ENCODE measurements at regions not wholly inside any gene's neighbourhood (a gene's known extent, or its start where the extent isn't known, plus 50 kb on each side); places are given as distances from the start of the nearest gene placed in this dataset.

- Mint-ChIP-seq H3K4me3 (no peak overlapping the region), H3K4me1 (peaks cover 31% of the 10 kb centered on the region), H3K36me3 (ENCODE audit: low read depth) (peaks cover 4% of the 10 kb centered on the region), H3K27me3 (ENCODE audit: insufficient read depth) (peaks cover 3% of the 10 kb centered on the region), H3K9me3 (peaks cover 17% of the 10 kb centered on the region), H3K27ac (no peak overlapping the region)
- DNase-seq, result no peak
- Histone ChIP-seq H3K27ac (ENCODE audit: low read depth, low read length) (no peak overlapping the region), H3K36me3 (ENCODE audit: control insufficient read depth, insufficient read depth, low read length) (no peaks in the 10 kb centered on the region), H3K9ac (ENCODE audit: extremely low read depth, low read length, poor library complexity, severe bottlenecking) (no peak overlapping the region), H3K27me3 (ENCODE audit: control insufficient read depth, insufficient read depth, low read length, poor library complexity, severe bottlenecking) (no peaks in the 10 kb centered on the region), H3K4me3 (ENCODE audit: low read length) (no peak overlapping the region), H3K4me1 (ENCODE audit: control insufficient read depth, insufficient read depth, low read length) (peaks cover 4% of the 10 kb centered on the region), H3K9me3 (ENCODE audit: control insufficient read depth, low read length) (peaks cover 13% of the 10 kb centered on the region)
- no peak for TF ChIP-seq CTCF (conservative IDR thresholded peaks at IDR 0.05)
Observed at GRCh38 chr20:51315390-51315789, 227.1 kb downstream of the NFATC2 start.

GRCh38 chr20:51313358-51313827, 229.1 kb downstream of the NFATC2 start:
- no peak for TF ChIP-seq CTCF (conservative IDR thresholded peaks at IDR 0.05)
- no peak overlapping the region for H3K4me3 ChIP-seq (ENCODE audit: low read length)
- no peaks in the 10 kb centered on the region for H3K36me3 ChIP-seq (ENCODE audit: control insufficient read depth, insufficient read depth, low read length)
- H3K9ac ChIP-seq (ENCODE audit: extremely low read depth, low read length, poor library complexity, severe bottlenecking), result no peak overlapping the region
- H3K4me3 Mint-ChIP-seq, result no peak overlapping the region
- no peak overlapping the region for H3K27ac ChIP-seq (ENCODE audit: low read depth, low read length)
- H3K4me1 Mint-ChIP-seq, result peaks cover 29% of the 10 kb centered on the region
- peaks cover 3% of the 10 kb centered on the region for H3K27me3 Mint-ChIP-seq (ENCODE audit: insufficient read depth)
- peaks cover 6% of the 10 kb centered on the region for H3K36me3 Mint-ChIP-seq (ENCODE audit: low read depth)
- H3K9me3 ChIP-seq (ENCODE audit: control insufficient read depth, low read length), result peaks cover 23% of the 10 kb centered on the region
- H3K27ac Mint-ChIP-seq, result no peak overlapping the region
- 78 to 83% methylated on average over 4 to 5 of the region's 5 CpGs for WGBS, 2 experiments (ENCODE audit: insufficient coverage in 1 of 2, insufficient read length in 1 of 2)
- peaks cover 26% of the 10 kb centered on the region for H3K9me3 Mint-ChIP-seq
- peaks cover 9% of the 10 kb centered on the region for H3K4me1 ChIP-seq (ENCODE audit: control insufficient read depth, insufficient read depth, low read length)
- H3K27me3 ChIP-seq (ENCODE audit: control insufficient read depth, insufficient read depth, low read length, poor library complexity, severe bottlenecking), result no peaks in the 10 kb centered on the region
- peak; percentile 52 for DNase-seq

- no peak overlapping the region for H3K4me3 Mint-ChIP-seq
- H3K4me1 Mint-ChIP-seq, result peaks cover 29% of the 10 kb centered on the region
- no peak for TF ChIP-seq CTCF (conservative IDR thresholded peaks at IDR 0.05)
- no peaks in the 10 kb centered on the region for H3K27me3 ChIP-seq (ENCODE audit: control insufficient read depth, insufficient read depth, low read length, poor library complexity, severe bottlenecking)
- peak; percentile 73 for DNase-seq
- H3K9ac ChIP-seq (ENCODE audit: extremely low read depth, low read length, poor library complexity, severe bottlenecking), result no peak overlapping the region
- peaks cover 3% of the 10 kb centered on the region for H3K27me3 Mint-ChIP-seq (ENCODE audit: insufficient read depth)
- H3K27ac ChIP-seq (ENCODE audit: low read depth, low read length), result no peak overlapping the region
- H3K27ac Mint-ChIP-seq, result peak overlapping the region; percentile 93
- peaks cover 23% of the 10 kb centered on the region for H3K9me3 ChIP-seq (ENCODE audit: control insufficient read depth, low read length)
- H3K36me3 Mint-ChIP-seq (ENCODE audit: low read depth), result peaks cover 6% of the 10 kb centered on the region
- no peak overlapping the region for H3K4me3 ChIP-seq (ENCODE audit: low read length)
- no peaks in the 10 kb centered on the region for H3K36me3 ChIP-seq (ENCODE audit: control insufficient read depth, insufficient read depth, low read length)
- 29 to 64% methylated on average over 2 to 3 of the region's 3 CpGs for WGBS, 2 experiments (ENCODE audit: insufficient coverage in 1 of 2, insufficient read length in 1 of 2)
- peaks cover 26% of the 10 kb centered on the region for H3K9me3 Mint-ChIP-seq
- H3K4me1 ChIP-seq (ENCODE audit: control insufficient read depth, insufficient read depth, low read length), result peaks cover 8% of the 10 kb centered on the region
Observed at GRCh38 chr20:51312480-51312783, 230.1 kb downstream of the NFATC2 start.

All from endodermal cell (in vitro differentiated cells).